NB4 (cell line): ENCODE measurements at regions not wholly inside any gene's neighbourhood (a gene's known extent, or its start where the extent isn't known, plus 50 kb on each side); places are given as distances from the start of the nearest gene placed in this dataset.

Source experiments
- POLR2A ChIP-seq: IDR thresholded peaks from 2 replicates; pipeline ENCODE4 v1.6.1; 2011; ENCODE audit warnings: mild to moderate bottlenecking; ENCODE audit not compliant: insufficient read length; ENCODE audit errors: extremely low read depth
- TF ChIP-seq, protein P1 (sequence below): IDR thresholded peaks from one replicate; pipeline ENCODE4 v1.5.1; 2012; ENCODE audit warnings: low read depth, low read length

GRCh38 chr10:64519427-64519826 lies 998.2 kb downstream of the REEP3 start:
- TF ChIP-seq, protein P1, sequence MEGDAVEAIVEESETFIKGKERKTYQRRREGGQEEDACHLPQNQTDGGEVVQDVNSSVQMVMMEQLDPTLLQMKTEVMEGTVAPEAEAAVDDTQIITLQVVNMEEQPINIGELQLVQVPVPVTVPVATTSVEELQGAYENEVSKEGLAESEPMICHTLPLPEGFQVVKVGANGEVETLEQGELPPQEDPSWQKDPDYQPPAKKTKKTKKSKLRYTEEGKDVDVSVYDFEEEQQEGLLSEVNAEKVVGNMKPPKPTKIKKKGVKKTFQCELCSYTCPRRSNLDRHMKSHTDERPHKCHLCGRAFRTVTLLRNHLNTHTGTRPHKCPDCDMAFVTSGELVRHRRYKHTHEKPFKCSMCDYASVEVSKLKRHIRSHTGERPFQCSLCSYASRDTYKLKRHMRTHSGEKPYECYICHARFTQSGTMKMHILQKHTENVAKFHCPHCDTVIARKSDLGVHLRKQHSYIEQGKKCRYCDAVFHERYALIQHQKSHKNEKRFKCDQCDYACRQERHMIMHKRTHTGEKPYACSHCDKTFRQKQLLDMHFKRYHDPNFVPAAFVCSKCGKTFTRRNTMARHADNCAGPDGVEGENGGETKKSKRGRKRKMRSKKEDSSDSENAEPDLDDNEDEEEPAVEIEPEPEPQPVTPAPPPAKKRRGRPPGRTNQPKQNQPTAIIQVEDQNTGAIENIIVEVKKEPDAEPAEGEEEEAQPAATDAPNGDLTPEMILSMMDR = no peak
- TF ChIP-seq POLR2A = no peak
